ENCODE measurements at regions not wholly inside any gene's neighbourhood (a gene's known extent, or its start where the extent isn't known, plus 50 kb on each side); places are given as distances from the start of the nearest gene placed in this dataset.

- FAIRE-seq (peak; percentile 20), DNase-seq (ENCODE audit: low read depth, low spot score) (no peak)
- no peak for TF ChIP-seq CTCF (optimal IDR thresholded peaks at IDR 0.05 in 1 of 3, IDR thresholded peaks at IDR 0.05 in 1 of 3, conservative IDR thresholded peaks at IDR 0.05 in 1 of 3; ENCODE audit: extremely low read depth in 1 of 3, insufficient read depth in 2 of 3, low read length in 3 of 3)
- no peak for TF ChIP-seq EZH2 (IDR thresholded peaks at IDR 0.05; ENCODE audit: low read length)
- no peaks in the 10 kb centered on the region for H3K4me1 ChIP-seq (ENCODE audit: control insufficient read depth, extremely low read depth, insufficient read depth, low read length)
- no peaks in the 10 kb centered on the region for H3K79me2 ChIP-seq (ENCODE audit: control insufficient read depth, insufficient read depth, low read length)
- H3K36me3 ChIP-seq (ENCODE audit: control insufficient read depth in 2 of 2, extremely low read depth in 1 of 2, insufficient read depth in 2 of 2, low read length in 2 of 2) = no peaks in the 10 kb centered on the region
- H3K9me1 ChIP-seq (ENCODE audit: control insufficient read depth, extremely low read depth, insufficient read depth, low read length) = no peaks in the 10 kb centered on the region
- dilution Hi-C loops (cut with MboI; ENCODE audit: extremely low pct_ligation_motif_present, low sequenced_read_pairs) = no loop called here
- no peaks in the 10 kb centered on the region for H3K27me3 ChIP-seq (ENCODE audit: control insufficient read depth, extremely low read depth, insufficient read depth, low read length)
- no peak overlapping the region for H2AFZ ChIP-seq (ENCODE audit: control insufficient read depth, low read length)
- no peak overlapping the region for H3K27ac ChIP-seq (ENCODE audit: control insufficient read depth, insufficient read depth, low read length)
- no peak overlapping the region for H3K4me3 ChIP-seq (ENCODE audit: control insufficient read depth in 2 of 3, extremely low read depth in 1 of 3, insufficient read depth in 2 of 3, low read depth in 1 of 3, low read length in 3 of 3)
- no peak overlapping the region for H3K4me2 ChIP-seq (ENCODE audit: control insufficient read depth, extremely low read depth, insufficient read depth, low read depth, low read length)
- H4K20me1 ChIP-seq (ENCODE audit: control insufficient read depth, extremely low read depth, insufficient read depth, low read length) = no peaks in the 10 kb centered on the region
- no peak overlapping the region for H3K9ac ChIP-seq (ENCODE audit: control insufficient read depth, extremely low read depth, insufficient read depth, low read length)
- H3K9me3 ChIP-seq (ENCODE audit: control insufficient read depth, low read depth, low read length) = no peaks in the 10 kb centered on the region
Observed at GRCh38 chr14:22218728-22219127, 370.3 kb downstream of the DAD1 start.

- no peak for DNase-seq (ENCODE audit: low read depth, low spot score)
- no peaks in the 10 kb centered on the region for H4K20me1 ChIP-seq (ENCODE audit: control insufficient read depth, extremely low read depth, insufficient read depth, low read length)
- dilution Hi-C loops (cut with MboI; ENCODE audit: extremely low pct_ligation_motif_present, low sequenced_read_pairs) = no loop called here
- H2AFZ ChIP-seq (ENCODE audit: control insufficient read depth, low read length) = no peak overlapping the region
- H3K4me1 ChIP-seq (ENCODE audit: control insufficient read depth, extremely low read depth, insufficient read depth, low read length) = peaks cover 5% of the 10 kb centered on the region
- no peak overlapping the region for H3K4me2 ChIP-seq (ENCODE audit: control insufficient read depth, extremely low read depth, insufficient read depth, low read depth, low read length)
- no peak overlapping the region for H3K4me3 ChIP-seq (ENCODE audit: control insufficient read depth in 2 of 3, extremely low read depth in 1 of 3, insufficient read depth in 2 of 3, low read depth in 1 of 3, low read length in 3 of 3)
- H3K36me3 ChIP-seq (ENCODE audit: control insufficient read depth in 2 of 2, extremely low read depth in 1 of 2, insufficient read depth in 2 of 2, low read length in 2 of 2) = no peaks in the 10 kb centered on the region
- no peak overlapping the region for H3K9ac ChIP-seq (ENCODE audit: control insufficient read depth, extremely low read depth, insufficient read depth, low read length)
- H3K79me2 ChIP-seq (ENCODE audit: control insufficient read depth, insufficient read depth, low read length) = no peaks in the 10 kb centered on the region
- H3K27me3 ChIP-seq (ENCODE audit: control insufficient read depth, extremely low read depth, insufficient read depth, low read length) = no peaks in the 10 kb centered on the region
- no peaks in the 10 kb centered on the region for H3K9me3 ChIP-seq (ENCODE audit: control insufficient read depth, low read depth, low read length)
- TF ChIP-seq EZH2 (IDR thresholded peaks at IDR 0.05; ENCODE audit: low read length) = no peak
- no peaks in the 10 kb centered on the region for H3K9me1 ChIP-seq (ENCODE audit: control insufficient read depth, extremely low read depth, insufficient read depth, low read length)
- FAIRE-seq = peak; percentile 23
- no peak overlapping the region for H3K27ac ChIP-seq (ENCODE audit: control insufficient read depth, insufficient read depth, low read length)
Observed at GRCh38 chr14:22213120-22213519, 375.9 kb downstream of the DAD1 start.

GRCh38 chr14:22210906-22211305, 378.1 kb downstream of the DAD1 start:
- Histone ChIP-seq H3K27ac (ENCODE audit: control insufficient read depth, insufficient read depth, low read length) (no peak overlapping the region), H3K4me1 (ENCODE audit: control insufficient read depth, extremely low read depth, insufficient read depth, low read length) (peaks cover 5% of the 10 kb centered on the region), H3K4me3 (ENCODE audit: control insufficient read depth in 2 of 3, extremely low read depth in 1 of 3, insufficient read depth in 2 of 3, low read depth in 1 of 3, low read length in 3 of 3) (peak overlapping the region in 1 of 3 experiments; percentile 14), H4K20me1 (ENCODE audit: control insufficient read depth, extremely low read depth, insufficient read depth, low read length) (no peaks in the 10 kb centered on the region), H3K79me2 (ENCODE audit: control insufficient read depth, insufficient read depth, low read length) (no peaks in the 10 kb centered on the region), H3K9me3 (ENCODE audit: control insufficient read depth, low read depth, low read length) (no peaks in the 10 kb centered on the region), H2AFZ (ENCODE audit: control insufficient read depth, low read length) (peak overlapping the region; percentile 8), H3K9me1 (ENCODE audit: control insufficient read depth, extremely low read depth, insufficient read depth, low read length) (no peaks in the 10 kb centered on the region), H3K36me3 (ENCODE audit: control insufficient read depth in 2 of 2, extremely low read depth in 1 of 2, insufficient read depth in 2 of 2, low read length in 2 of 2) (no peaks in the 10 kb centered on the region), H3K27me3 (ENCODE audit: control insufficient read depth, extremely low read depth, insufficient read depth, low read length) (no peaks in the 10 kb centered on the region), H3K9ac (ENCODE audit: control insufficient read depth, extremely low read depth, insufficient read depth, low read length) (no peak overlapping the region), H3K4me2 (ENCODE audit: control insufficient read depth, extremely low read depth, insufficient read depth, low read depth, low read length) (peak overlapping the region; percentile 29)
- dilution Hi-C loops (cut with MboI; ENCODE audit: extremely low pct_ligation_motif_present, low sequenced_read_pairs) = no loop called here
- no peak for DNase-seq (ENCODE audit: low read depth, low spot score)
- peak; percentile 41 for FAIRE-seq
- TF ChIP-seq EZH2 (IDR thresholded peaks at IDR 0.05; ENCODE audit: low read length) (no peak), CTCF (optimal IDR thresholded peaks at IDR 0.05 in 1 of 3, IDR thresholded peaks at IDR 0.05 in 1 of 3, conservative IDR thresholded peaks at IDR 0.05 in 1 of 3; ENCODE audit: extremely low read depth in 1 of 3, insufficient read depth in 2 of 3, low read length in 3 of 3) (no peak)
